Endothelial cell of umbilical vein (primary cell): ENCODE measurements at regions not wholly inside any gene's neighbourhood (a gene's known extent, or its start where the extent isn't known, plus 50 kb on each side); places are given as distances from the start of the nearest gene placed in this dataset.
"Not testable (repeated sequence)": the region's sequence is repeated elsewhere in the genome, so short reads cannot be mapped to it uniquely, and the experiment has no call there.

Source experiments
- EZH2 ChIP-seq: IDR thresholded peaks from 2 replicates; pipeline ENCODE4 v1.6.1; 2012; ENCODE audit warnings: borderline replicate concordance, low read depth, mild to moderate bottlenecking, moderate library complexity, low read length, inconsistent platforms; ENCODE audit not compliant: severe bottlenecking
- GATA2 ChIP-seq: IDR thresholded peaks from 2 replicates; pipeline ENCODE4 v1.7.0; 2011; ENCODE audit warnings: low read depth, mild to moderate bottlenecking, moderate library complexity, mixed read lengths, low read length; ENCODE audit not compliant: insufficient read length, insufficient read depth
- JUN ChIP-seq: IDR thresholded peaks from 2 replicates; pipeline ENCODE4 v1.6.1; 2011; ENCODE audit warnings: borderline replicate concordance, low read depth; ENCODE audit not compliant: insufficient read length, insufficient read depth
- MYC ChIP-seq: IDR thresholded peaks from one replicate; pipeline ENCODE4 v1.6.1; 2011; ENCODE audit warnings: mild to moderate bottlenecking, low read depth, low read length
- POLR2A ChIP-seq: IDR thresholded peaks from 2 replicates; pipeline ENCODE4 v1.6.1; 2012; ENCODE audit warnings: low read depth, mild to moderate bottlenecking, control low read depth, low read length
- POLR2AphosphoS5 ChIP-seq: IDR thresholded peaks from 2 replicates; pipeline ENCODE4 v1.6.1; 2012; ENCODE audit warnings: low read depth, mild to moderate bottlenecking, control low read depth, low read length, moderate library complexity; ENCODE audit not compliant: insufficient read depth
- TF ChIP-seq, protein P1 (sequence below), 2 donors: IDR thresholded peaks; 1 replicate in 1 of 2; 2 replicates in 1 of 2; pipeline ENCODE4 v1.5.1; 2011; ENCODE audit warnings: low read length in 2 of 2, mild to moderate bottlenecking in 2 of 2, moderate library complexity in 2 of 2, control low read depth in 1 of 2, inconsistent platforms in 1 of 2, low read depth in 1 of 2; ENCODE audit not compliant: insufficient read depth in 1 of 2; ENCODE audit errors: extremely low read depth in 1 of 2
- TF ChIP-seq, protein P2 (sequence below): IDR thresholded peaks from 2 replicates; pipeline ENCODE4 v1.6.1; 2011; ENCODE audit not compliant: insufficient read depth, insufficient read length

DNA sequence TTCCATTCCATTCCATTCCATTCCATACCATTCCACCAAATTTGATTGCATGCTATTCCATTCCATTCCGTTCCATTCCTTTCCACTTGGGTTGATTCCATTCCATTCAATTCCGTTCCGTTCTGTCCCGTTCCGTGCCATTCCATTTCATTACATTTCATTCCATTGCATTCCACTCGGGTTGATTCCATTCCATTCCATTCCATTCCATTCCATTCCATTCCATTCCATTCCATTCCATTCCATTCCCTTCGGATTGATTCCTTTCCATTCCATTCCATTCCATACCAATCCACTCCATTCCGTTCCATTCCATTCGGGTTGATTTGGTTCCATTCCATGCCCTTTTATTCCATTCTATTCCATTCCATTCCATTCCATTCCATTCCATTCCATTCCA is 140.4 kb downstream of the CWH43 start:
- TF ChIP-seq, protein P1, sequence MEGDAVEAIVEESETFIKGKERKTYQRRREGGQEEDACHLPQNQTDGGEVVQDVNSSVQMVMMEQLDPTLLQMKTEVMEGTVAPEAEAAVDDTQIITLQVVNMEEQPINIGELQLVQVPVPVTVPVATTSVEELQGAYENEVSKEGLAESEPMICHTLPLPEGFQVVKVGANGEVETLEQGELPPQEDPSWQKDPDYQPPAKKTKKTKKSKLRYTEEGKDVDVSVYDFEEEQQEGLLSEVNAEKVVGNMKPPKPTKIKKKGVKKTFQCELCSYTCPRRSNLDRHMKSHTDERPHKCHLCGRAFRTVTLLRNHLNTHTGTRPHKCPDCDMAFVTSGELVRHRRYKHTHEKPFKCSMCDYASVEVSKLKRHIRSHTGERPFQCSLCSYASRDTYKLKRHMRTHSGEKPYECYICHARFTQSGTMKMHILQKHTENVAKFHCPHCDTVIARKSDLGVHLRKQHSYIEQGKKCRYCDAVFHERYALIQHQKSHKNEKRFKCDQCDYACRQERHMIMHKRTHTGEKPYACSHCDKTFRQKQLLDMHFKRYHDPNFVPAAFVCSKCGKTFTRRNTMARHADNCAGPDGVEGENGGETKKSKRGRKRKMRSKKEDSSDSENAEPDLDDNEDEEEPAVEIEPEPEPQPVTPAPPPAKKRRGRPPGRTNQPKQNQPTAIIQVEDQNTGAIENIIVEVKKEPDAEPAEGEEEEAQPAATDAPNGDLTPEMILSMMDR (IDR thresholded peaks at IDR 0.05; ENCODE audit: extremely low read depth in 1 of 2, insufficient read depth in 1 of 2, low read depth in 1 of 2, low read length in 2 of 2): not testable (repeated sequence)
- TF ChIP-seq POLR2A, EZH2, MYC, POLR2AphosphoS5, GATA2, JUN: not testable (repeated sequence)
- TF ChIP-seq, protein P2, sequence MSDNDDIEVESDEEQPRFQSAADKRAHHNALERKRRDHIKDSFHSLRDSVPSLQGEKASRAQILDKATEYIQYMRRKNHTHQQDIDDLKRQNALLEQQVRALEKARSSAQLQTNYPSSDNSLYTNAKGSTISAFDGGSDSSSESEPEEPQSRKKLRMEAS: not testable (repeated sequence)
